Activated CD4-positive, alpha-beta memory T cell treated with anti-CD3 and anti-CD28 coated beads for 36 hours (primary cell): ENCODE measurements at regions not wholly inside any gene's neighbourhood (a gene's known extent, or its start where the extent isn't known, plus 50 kb on each side); places are given as distances from the start of the nearest gene placed in this dataset.
"Not testable (repeated sequence)": the region's sequence is repeated elsewhere in the genome, so short reads cannot be mapped to it uniquely, and the experiment has no call there.

ENCODE experiments used
- CTCF ChIA-PET: fragments of 350-600 bp; sonication (Branson Sonifier 250); formaldehyde crosslinking; loops from one replicate; lab custom pipeline; 2021; ENCODE audit warnings: antibody characterized with exemption, inconsistent platforms; lab: Charles Lee
- POLR2A ChIA-PET: fragments of 350-600 bp; sonication (Branson Sonifier 250); formaldehyde crosslinking; loops from one replicate; lab custom pipeline; 2021; ENCODE audit warnings: antibody characterized with exemption; lab: Charles Lee
- DNase-seq: peaks from one replicate; pipeline ENCODE4 v3.0.0-alpha.2; 2020
- H3K27ac Mint-ChIP-seq: one replicate; pipeline ENCODE4 v1.8.0; 2021; ENCODE audit warnings: mixed read lengths
- H3K27me3 Mint-ChIP-seq: one replicate; pipeline ENCODE4 v1.8.0; 2021; ENCODE audit warnings: mixed read lengths
- H3K36me3 Mint-ChIP-seq: one replicate; pipeline ENCODE4 v1.8.0; 2021; ENCODE audit warnings: mixed read lengths
- H3K4me1 Mint-ChIP-seq: one replicate; pipeline ENCODE4 v1.8.0; 2021; ENCODE audit warnings: low read depth, mixed read lengths
- H3K4me3 Mint-ChIP-seq: one replicate; pipeline ENCODE4 v1.8.0; 2021; ENCODE audit warnings: mild to moderate bottlenecking, mixed read lengths
- H3K9me3 Mint-ChIP-seq: one replicate; pipeline ENCODE4 v1.8.0; 2021; ENCODE audit warnings: mixed read lengths
- intact Hi-C: fragments of 100-400 bp; cut with micrococcal nuclease; formaldehyde crosslinking; loops from one replicate; pipeline ENCODE4 v1.15.1; 2023

DNA sequence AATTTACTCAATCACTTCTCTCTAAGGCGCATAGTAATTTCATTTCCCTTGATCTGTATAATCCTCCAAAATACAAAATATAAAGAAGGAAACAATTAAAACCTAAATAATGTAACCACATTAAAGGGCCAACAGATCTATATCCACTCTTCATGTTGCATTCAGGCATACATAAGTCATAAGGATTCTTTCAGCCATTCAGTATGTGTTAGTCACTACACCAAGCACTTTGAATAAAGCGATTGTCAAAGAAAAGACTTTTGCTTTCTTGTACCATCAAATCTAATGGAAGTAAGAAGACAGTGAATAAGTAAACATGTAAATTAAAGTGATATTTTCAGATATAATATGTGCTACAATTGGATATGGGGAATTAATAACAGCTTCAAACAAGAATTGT, 569.2 kb upstream of the PTPRD start:
- POLR2A ChIA-PET = no interaction called here
- H3K4me3 Mint-ChIP-seq = no peak overlapping the region
- H3K4me1 Mint-ChIP-seq = no peaks in the 10 kb centered on the region
- H3K36me3 Mint-ChIP-seq = no peaks in the 10 kb centered on the region
- intact Hi-C loops = no loop called here
- CTCF ChIA-PET = no interaction called here
- H3K9me3 Mint-ChIP-seq = peaks cover 28% of the 10 kb centered on the region
- no peak overlapping the region for H3K27ac Mint-ChIP-seq
- no peaks in the 10 kb centered on the region for H3K27me3 Mint-ChIP-seq
- no peak for DNase-seq

DNA sequence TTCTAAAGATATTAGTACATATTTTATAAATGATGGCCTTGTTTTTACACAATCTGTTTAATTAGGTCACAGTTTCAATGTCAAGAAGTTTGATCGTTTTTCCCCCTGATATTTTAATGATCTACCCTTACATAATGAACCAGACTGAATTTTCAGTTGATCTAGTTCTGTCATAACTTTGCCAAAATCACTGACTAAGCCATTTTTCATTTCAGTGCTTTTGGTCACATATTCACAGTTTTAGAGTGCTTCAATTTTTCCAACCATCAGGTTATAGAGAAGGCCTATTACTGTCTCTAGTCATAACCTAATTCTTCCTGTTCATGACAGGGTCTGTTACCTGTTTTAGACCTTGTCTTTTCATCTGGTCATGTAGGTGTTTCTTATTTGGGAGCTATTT, 577.9 kb upstream of the PTPRD start:
- no peaks in the 10 kb centered on the region for H3K36me3 Mint-ChIP-seq
- peaks cover 37% of the 10 kb centered on the region for H3K9me3 Mint-ChIP-seq
- ChIA-PET POLR2A (no interaction called here), CTCF (no interaction called here)
- no peak overlapping the region for H3K27ac Mint-ChIP-seq
- no peaks in the 10 kb centered on the region for H3K4me1 Mint-ChIP-seq
- intact Hi-C loops = no loop called here
- no peaks in the 10 kb centered on the region for H3K27me3 Mint-ChIP-seq
- DNase-seq = no peak
- no peak overlapping the region for H3K4me3 Mint-ChIP-seq

DNA sequence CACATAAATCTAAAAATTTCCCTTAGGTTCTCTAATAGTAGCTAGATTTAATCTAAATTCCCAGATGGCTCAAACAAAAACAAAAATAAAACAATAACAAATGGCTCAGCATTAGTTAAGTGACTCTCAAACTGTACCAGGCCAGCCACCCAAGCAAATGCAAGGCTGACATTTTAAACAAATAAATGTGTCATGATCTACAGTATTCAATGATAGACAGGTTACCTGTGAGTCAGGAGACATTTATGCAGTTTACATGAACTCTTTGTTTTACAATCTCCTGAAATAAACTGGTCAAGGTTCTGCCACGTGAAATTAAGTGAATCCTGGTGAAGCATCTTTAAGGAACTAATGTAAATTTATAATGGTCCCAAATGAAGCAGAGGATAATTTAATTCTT, 580.2 kb upstream of the PTPRD start:
- H3K27ac Mint-ChIP-seq = no peak overlapping the region
- H3K9me3 Mint-ChIP-seq = peaks cover 36% of the 10 kb centered on the region
- H3K4me3 Mint-ChIP-seq = no peak overlapping the region
- no peaks in the 10 kb centered on the region for H3K36me3 Mint-ChIP-seq
- no peak for DNase-seq
- ChIA-PET CTCF (no interaction called here), POLR2A (no interaction called here)
- no peaks in the 10 kb centered on the region for H3K27me3 Mint-ChIP-seq
- H3K4me1 Mint-ChIP-seq = no peaks in the 10 kb centered on the region
- intact Hi-C loops = no loop called here

DNA sequence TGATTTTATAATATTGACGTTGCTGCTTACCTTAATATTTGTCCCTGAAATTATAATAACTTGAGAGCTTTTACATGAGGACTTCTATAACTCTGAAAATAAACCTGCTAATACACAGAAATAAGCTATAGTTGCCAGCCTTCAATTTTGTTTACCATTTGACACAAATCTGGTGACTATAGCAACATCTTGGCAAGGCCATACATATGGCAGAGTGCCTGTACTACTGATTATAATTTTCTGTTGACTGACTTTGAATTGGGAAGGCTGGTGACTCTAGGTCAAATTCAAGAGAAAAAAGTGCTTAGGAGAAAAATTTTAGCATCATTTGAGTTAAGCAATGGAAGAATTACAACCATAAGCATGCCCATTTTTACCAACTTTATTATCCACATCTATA, 581.4 kb upstream of the PTPRD start:
- no peaks in the 10 kb centered on the region for H3K27me3 Mint-ChIP-seq
- H3K27ac Mint-ChIP-seq = no peak overlapping the region
- H3K4me1 Mint-ChIP-seq = no peaks in the 10 kb centered on the region
- peaks cover 29% of the 10 kb centered on the region for H3K9me3 Mint-ChIP-seq
- DNase-seq = no peak
- ChIA-PET POLR2A (no interaction called here), CTCF (no interaction called here)
- H3K36me3 Mint-ChIP-seq = no peaks in the 10 kb centered on the region
- intact Hi-C loops = no loop called here
- no peak overlapping the region for H3K4me3 Mint-ChIP-seq

DNA sequence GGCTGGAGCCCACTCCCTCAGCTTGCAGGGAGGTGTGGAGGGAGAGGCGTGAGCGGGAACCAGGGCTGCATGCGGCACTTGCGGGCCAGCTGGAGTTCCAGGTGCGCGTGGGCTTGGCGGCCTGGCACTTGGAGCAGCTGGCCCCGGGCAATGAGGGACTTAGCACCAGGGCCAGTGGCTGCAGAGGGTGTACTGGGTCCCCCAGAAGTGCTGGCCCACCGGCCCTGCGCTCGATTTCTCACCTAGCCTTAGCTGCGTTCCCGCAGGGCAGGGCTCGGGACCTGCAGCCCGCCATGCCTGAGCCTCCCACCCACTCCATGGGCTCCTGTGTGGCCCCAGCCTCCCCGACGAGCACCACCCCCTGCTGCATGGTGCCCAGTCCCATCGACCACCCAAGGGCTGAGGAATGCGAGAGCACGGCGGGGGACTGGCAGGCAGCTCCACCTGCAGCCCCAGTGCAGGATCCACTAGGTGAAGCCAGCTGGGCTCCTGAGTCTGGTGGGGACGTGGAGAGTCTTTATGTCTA, 584.1 kb upstream of the PTPRD start:
- H3K27ac Mint-ChIP-seq, DNase-seq, CTCF ChIA-PET, H3K27me3 Mint-ChIP-seq, intact Hi-C loops, H3K4me3 Mint-ChIP-seq, POLR2A ChIA-PET, H3K36me3 Mint-ChIP-seq, H3K4me1 Mint-ChIP-seq: not testable (repeated sequence)
- peaks cover 23% of the 10 kb centered on the region for H3K9me3 Mint-ChIP-seq

DNA sequence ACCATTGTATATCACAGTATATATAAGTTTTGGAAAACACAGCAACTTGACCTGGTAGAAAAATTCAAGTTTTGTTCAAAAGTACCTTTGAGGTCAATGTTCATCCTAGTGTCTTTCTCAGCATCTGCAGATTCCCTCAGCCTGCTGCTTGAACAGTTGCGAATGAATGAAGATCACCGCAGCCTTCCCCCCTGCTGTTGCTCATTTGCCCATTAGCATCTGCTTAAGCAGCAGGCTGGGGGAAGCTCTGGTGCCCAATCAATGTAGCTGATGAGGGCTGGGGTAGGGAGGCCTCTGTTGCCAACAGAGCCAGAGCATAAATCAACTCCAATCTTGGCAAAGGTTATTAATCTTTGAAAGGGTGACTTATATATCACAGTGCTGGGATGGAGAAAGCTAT, 586.5 kb upstream of the PTPRD start:
- Mint-ChIP-seq H3K27me3 (no peaks in the 10 kb centered on the region), H3K36me3 (no peaks in the 10 kb centered on the region), H3K4me1 (no peaks in the 10 kb centered on the region), H3K4me3 (no peak overlapping the region), H3K9me3 (peaks cover 23% of the 10 kb centered on the region), H3K27ac (no peak overlapping the region)
- ChIA-PET CTCF (no interaction called here), POLR2A (no interaction called here)
- intact Hi-C loops = no loop called here
- DNase-seq = no peak

DNA sequence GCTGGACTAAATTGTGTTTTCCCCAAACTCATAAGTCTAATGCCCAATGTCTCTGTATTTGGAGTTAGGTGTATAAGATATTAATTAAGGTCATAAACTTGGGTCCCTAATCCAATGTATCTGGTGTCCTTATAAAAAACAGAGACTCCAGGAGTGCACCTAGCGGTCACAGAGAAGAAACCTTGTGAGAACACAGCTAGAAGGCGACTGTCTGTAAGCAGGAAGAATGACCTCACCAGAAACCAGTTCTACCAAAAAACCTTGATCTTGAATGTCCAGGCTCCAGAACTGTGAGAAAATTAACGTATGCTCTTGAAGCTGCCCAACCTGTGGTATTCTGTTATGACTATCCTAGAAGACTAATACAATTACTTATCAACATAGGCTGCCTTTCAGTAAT, 591.7 kb upstream of the PTPRD start:
- CTCF ChIA-PET = no interaction called here
- H3K27ac Mint-ChIP-seq = no peak overlapping the region
- intact Hi-C loops = no loop called here
- H3K4me1 Mint-ChIP-seq = no peaks in the 10 kb centered on the region
- H3K27me3 Mint-ChIP-seq = no peaks in the 10 kb centered on the region
- no peak overlapping the region for H3K4me3 Mint-ChIP-seq
- no peaks in the 10 kb centered on the region for H3K36me3 Mint-ChIP-seq
- POLR2A ChIA-PET = no interaction called here
- peaks cover 20% of the 10 kb centered on the region for H3K9me3 Mint-ChIP-seq
- DNase-seq = no peak

DNA sequence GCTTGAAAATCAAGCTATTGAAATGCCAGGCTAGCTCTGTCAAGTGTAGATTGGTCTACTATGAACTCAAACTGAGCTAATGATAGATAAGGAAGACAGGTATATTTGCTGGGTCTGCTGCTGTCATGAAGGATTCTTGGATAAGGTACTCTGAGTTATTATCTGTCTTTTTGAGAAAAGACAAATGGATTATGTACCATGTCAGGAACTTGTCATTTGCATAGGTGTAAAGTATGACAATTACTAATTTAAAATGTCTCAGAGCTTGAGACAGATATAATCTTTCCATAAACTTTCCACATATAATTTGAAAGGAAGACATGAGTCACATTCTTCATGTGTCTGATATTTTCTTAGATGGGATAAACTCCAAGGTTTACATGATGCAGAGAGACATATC, 594.1 kb upstream of the PTPRD start:
- no peak for DNase-seq
- Mint-ChIP-seq H3K9me3 (peaks cover 16% of the 10 kb centered on the region), H3K4me3 (no peak overlapping the region), H3K4me1 (no peaks in the 10 kb centered on the region), H3K27ac (no peak overlapping the region), H3K36me3 (no peaks in the 10 kb centered on the region), H3K27me3 (no peaks in the 10 kb centered on the region)
- ChIA-PET POLR2A (no interaction called here), CTCF (no interaction called here)
- intact Hi-C loops = no loop called here

DNA sequence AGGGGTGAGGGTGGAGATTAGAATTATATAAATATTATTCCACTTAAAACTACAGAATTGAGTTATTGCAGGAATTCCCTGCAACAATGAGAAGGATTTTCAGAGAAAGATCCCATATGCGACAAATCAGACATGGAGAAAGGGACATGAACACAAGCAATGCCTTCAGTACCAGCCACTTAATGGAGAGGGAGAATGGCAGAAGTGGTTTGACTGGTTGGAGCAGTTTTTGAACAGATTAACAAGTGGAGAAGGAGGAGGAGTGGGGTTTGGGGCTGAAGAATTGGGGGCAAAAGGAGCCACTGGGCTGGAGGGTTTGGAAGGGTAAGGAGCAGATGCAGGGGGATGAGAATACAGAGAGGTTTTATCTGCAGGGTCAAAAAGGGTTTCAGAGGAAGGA, 620.9 kb upstream of the PTPRD start:
- DNase-seq = no peak
- ChIA-PET POLR2A (no interaction called here), CTCF (no interaction called here)
- no peak overlapping the region for H3K4me3 Mint-ChIP-seq
- H3K27ac Mint-ChIP-seq = no peak overlapping the region
- H3K36me3 Mint-ChIP-seq = no peaks in the 10 kb centered on the region
- H3K4me1 Mint-ChIP-seq = no peaks in the 10 kb centered on the region
- peaks cover 42% of the 10 kb centered on the region for H3K9me3 Mint-ChIP-seq
- no peaks in the 10 kb centered on the region for H3K27me3 Mint-ChIP-seq
- intact Hi-C loops = no loop called here

DNA sequence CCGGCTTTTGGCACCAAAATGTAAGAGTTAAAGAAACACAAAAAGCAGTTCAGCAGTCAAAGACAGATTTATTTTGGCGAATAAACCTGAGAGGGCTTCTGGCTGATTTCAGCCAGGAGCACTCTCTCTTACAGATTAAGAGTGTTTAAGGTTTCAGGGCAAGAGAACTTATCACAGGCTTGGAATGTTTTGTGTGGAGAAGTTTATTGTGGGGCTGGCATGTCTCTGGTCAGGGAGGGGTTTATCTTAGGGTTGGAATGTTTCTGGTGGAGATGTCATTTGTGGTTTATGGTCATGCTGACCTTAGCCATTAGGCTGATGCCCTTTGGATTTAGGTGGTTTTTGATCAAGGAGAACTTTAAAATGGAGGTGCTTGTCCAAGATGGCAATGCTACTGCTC, 622.3 kb upstream of the PTPRD start:
- Mint-ChIP-seq H3K27me3 (no peaks in the 10 kb centered on the region), H3K27ac (no peak overlapping the region), H3K4me3 (no peak overlapping the region), H3K4me1 (no peaks in the 10 kb centered on the region), H3K9me3 (peaks cover 41% of the 10 kb centered on the region), H3K36me3 (no peaks in the 10 kb centered on the region)
- ChIA-PET CTCF (no interaction called here), POLR2A (no interaction called here)
- no peak for DNase-seq
- intact Hi-C loops = no loop called here

DNA sequence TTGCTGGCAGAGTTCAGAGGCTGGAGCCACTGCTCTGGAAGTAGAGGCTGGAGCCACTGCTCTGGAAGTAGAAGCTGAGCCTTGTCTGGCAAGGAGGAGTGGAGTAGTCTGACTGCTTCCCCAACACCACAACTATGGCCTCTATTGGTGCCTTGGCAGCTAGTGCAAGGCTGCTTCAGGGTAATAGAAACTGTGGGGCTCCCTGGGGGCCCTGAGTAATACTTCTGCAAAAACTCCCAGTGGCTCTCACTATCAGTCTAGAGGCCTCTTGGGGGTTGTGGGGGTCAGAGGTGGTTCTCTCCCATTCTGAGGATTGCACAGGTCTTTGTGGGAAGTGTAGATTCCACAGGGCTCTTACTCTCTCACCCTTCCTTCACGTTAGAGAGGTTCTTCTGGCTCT, 629.0 kb upstream of the PTPRD start:
- H3K36me3 Mint-ChIP-seq = no peaks in the 10 kb centered on the region
- intact Hi-C loops = no loop called here
- H3K4me3 Mint-ChIP-seq = no peak overlapping the region
- no peak overlapping the region for H3K27ac Mint-ChIP-seq
- ChIA-PET CTCF (no interaction called here), POLR2A (no interaction called here)
- H3K9me3 Mint-ChIP-seq = peaks cover 32% of the 10 kb centered on the region
- no peaks in the 10 kb centered on the region for H3K27me3 Mint-ChIP-seq
- DNase-seq = no peak
- no peaks in the 10 kb centered on the region for H3K4me1 Mint-ChIP-seq

DNA sequence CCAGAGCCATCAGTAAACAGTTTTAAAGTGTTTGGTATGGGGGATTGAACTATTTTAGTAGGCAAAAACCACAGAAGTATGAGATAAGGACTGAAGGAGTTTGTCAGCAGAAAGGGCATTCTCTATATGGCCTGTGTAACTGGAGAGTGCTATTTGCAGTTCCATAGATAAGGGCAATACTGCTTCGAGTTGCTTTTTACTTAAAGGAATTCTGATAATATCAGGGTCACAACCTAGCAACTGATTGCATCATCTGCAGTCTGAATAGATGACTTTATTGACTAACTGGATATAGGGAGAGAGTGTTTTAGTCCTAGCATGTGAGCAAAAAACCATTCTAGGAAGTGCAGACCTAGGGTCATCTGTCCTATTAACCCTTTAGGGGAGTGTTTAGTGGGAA, 645.2 kb upstream of the PTPRD start:
- no peaks in the 10 kb centered on the region for H3K27me3 Mint-ChIP-seq
- ChIA-PET POLR2A (no interaction called here), CTCF (no interaction called here)
- H3K4me3 Mint-ChIP-seq = no peak overlapping the region
- intact Hi-C loops = no loop called here
- no peaks in the 10 kb centered on the region for H3K36me3 Mint-ChIP-seq
- DNase-seq = no peak
- H3K27ac Mint-ChIP-seq = no peak overlapping the region
- H3K9me3 Mint-ChIP-seq = peaks cover 36% of the 10 kb centered on the region
- H3K4me1 Mint-ChIP-seq = no peaks in the 10 kb centered on the region

DNA sequence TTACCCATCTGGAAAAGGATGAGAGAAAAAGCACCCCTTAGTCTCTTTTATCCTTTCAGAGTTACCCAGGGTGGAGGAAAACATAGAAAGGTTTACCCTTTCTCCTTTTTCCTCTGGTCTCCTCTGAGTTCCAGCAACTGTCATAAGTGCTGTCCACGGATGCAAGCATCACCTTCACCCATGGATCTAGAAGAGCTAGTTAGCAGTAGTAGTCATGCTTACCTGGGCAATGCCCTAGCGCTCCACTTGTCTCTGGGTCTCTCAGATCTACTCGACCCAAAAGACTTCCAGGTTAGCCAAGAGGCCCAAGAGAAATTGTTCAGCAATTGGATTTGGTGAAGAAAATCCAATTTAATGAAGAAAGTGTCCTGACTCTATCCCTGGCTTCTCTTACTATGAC, 656.2 kb upstream of the PTPRD start:
- Mint-ChIP-seq H3K27ac (no peak overlapping the region), H3K27me3 (no peaks in the 10 kb centered on the region), H3K36me3 (no peaks in the 10 kb centered on the region), H3K4me3 (no peak overlapping the region), H3K4me1 (no peaks in the 10 kb centered on the region), H3K9me3 (peaks cover 35% of the 10 kb centered on the region)
- DNase-seq = no peak
- CTCF ChIA-PET = no interaction called here
- POLR2A ChIA-PET = no interaction called here
- intact Hi-C loops = no loop called here
